Loucy (cell line): ENCODE measurements at regions not wholly inside any gene's neighbourhood (a gene's known extent, or its start where the extent isn't known, plus 50 kb on each side); places are given as distances from the start of the nearest gene placed in this dataset.

Source experiments
- H2AFZ ChIP-seq: fragments of 200-600 bp; sonication (generic); 2 replicates; pipeline ENCODE4 v1.6.0; 2016; ENCODE audit warnings: antibody characterized with exemption, mild to moderate bottlenecking, low read length, moderate library complexity
- H3F3A ChIP-seq: fragments of 200-600 bp; 2 replicates; pipeline ENCODE4 v1.6.0; 2016; ENCODE audit warnings: antibody characterized with exemption, low read depth, mild to moderate bottlenecking
- H3K27me3 ChIP-seq: fragments of 200-600 bp; sonication (generic); 2 replicates; pipeline ENCODE4 v1.6.1; 2014; ENCODE audit warnings: low read length, mild to moderate bottlenecking; ENCODE audit not compliant: insufficient read depth, poor library complexity, severe bottlenecking
- H3K36me3 ChIP-seq: fragments of 200-600 bp; sonication (generic); 2 replicates; pipeline ENCODE4 v1.6.1; 2016; ENCODE audit warnings: low read length; ENCODE audit not compliant: insufficient read depth
- H3K4me1 ChIP-seq: fragments of 200-600 bp; sonication (generic); 2 replicates; pipeline ENCODE4 v1.5.1; 2014; ENCODE audit warnings: low read length, mild to moderate bottlenecking; ENCODE audit not compliant: insufficient read depth, poor library complexity, severe bottlenecking
- H3K4me2 ChIP-seq: fragments of 200-600 bp; sonication (generic); 2 replicates; pipeline ENCODE4 v1.6.0; 2014; ENCODE audit warnings: antibody characterized with exemption, low read length, low read depth, mild to moderate bottlenecking; ENCODE audit not compliant: poor library complexity, severe bottlenecking
- H3K4me3 ChIP-seq: fragments of 200-600 bp; sonication (generic); 2 replicates; pipeline ENCODE4 v1.5.1; 2014; ENCODE audit warnings: low read length, mild to moderate bottlenecking, mixed read lengths; ENCODE audit not compliant: poor library complexity, severe bottlenecking
- H3K79me2 ChIP-seq: fragments of 200-600 bp; sonication (generic); 2 replicates; pipeline ENCODE4 v1.6.1; 2014; ENCODE audit warnings: low read length; ENCODE audit not compliant: insufficient read depth
- H3K9ac ChIP-seq: fragments of 200-600 bp; sonication (generic); 2 replicates; pipeline ENCODE4 v1.6.0; 2014; ENCODE audit warnings: mild to moderate bottlenecking, low read depth, low read length, moderate library complexity; ENCODE audit not compliant: poor library complexity, severe bottlenecking
- H3K9me2 ChIP-seq: fragments of 200-600 bp; sonication (generic); replicated peaks from 2 replicates; pipeline ENCODE4 v1.6.1; 2016; ENCODE audit warnings: low read depth, low read length, mixed read lengths
- H3K9me3 ChIP-seq: fragments of 200-600 bp; sonication (generic); 2 replicates; pipeline ENCODE4 v1.6.1; 2014; ENCODE audit warnings: mild to moderate bottlenecking, antibody characterized with exemption, low read length, low read depth; ENCODE audit not compliant: insufficient read depth
- H4K20me1 ChIP-seq: fragments of 200-600 bp; sonication (generic); 2 replicates; pipeline ENCODE4 v1.6.0; 2014; ENCODE audit warnings: antibody characterized with exemption, low read length, mild to moderate bottlenecking; ENCODE audit not compliant: insufficient read depth, poor library complexity, severe bottlenecking
- EZH2phosphoT487 ChIP-seq: fragments of 200-600 bp; IDR thresholded peaks from 2 replicates; pipeline ENCODE4 v1.6.1; 2018; ENCODE audit warnings: antibody characterized with exemption, mild to moderate bottlenecking, moderate library complexity, borderline replicate concordance
- TF ChIP-seq, protein P1 (sequence below): fragments of 200-600 bp; sonication (generic); conservative IDR thresholded peaks from 2 replicates; pipeline ENCODE4 v1.5.1; 2014; ENCODE audit warnings: mild to moderate bottlenecking, antibody characterized with exemption, low read length

DNA sequence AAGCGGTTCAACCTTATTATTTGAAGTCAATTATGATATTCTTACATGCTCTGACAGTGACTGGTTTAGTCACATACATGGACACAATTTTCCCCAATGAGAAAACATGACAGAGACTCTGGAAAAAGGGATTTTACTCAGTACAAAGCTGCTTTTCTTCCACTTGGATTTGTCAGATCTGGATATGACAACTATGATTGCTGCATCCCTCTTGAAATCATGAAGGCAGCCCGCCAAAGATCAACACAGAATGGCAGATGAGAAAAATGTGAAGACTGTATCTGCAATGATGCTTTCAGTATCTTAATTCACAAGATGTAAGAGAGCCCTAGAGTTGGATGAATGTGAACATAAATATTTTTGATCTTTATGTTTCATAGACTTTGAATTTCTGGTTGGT is 439.6 kb downstream of the CDH8 start:
- Histone ChIP-seq H2AFZ (no peak overlapping the region), H3K9ac (no peak overlapping the region), H4K20me1 (no peaks in the 10 kb centered on the region), H3K4me1 (no peaks in the 10 kb centered on the region), H3K36me3 (no peaks in the 10 kb centered on the region), H3K4me3 (no peak overlapping the region), H3K4me2 (no peak overlapping the region), H3K27me3 (no peaks in the 10 kb centered on the region), H3K9me2 (no peaks in the 10 kb centered on the region), H3F3A (no peaks in the 10 kb centered on the region), H3K9me3 (peaks cover 3% of the 10 kb centered on the region; the same call in 1 of the 2 replicates), H3K79me2 (no peaks in the 10 kb centered on the region)
- no peak for TF ChIP-seq EZH2phosphoT487
- TF ChIP-seq, protein P1, sequence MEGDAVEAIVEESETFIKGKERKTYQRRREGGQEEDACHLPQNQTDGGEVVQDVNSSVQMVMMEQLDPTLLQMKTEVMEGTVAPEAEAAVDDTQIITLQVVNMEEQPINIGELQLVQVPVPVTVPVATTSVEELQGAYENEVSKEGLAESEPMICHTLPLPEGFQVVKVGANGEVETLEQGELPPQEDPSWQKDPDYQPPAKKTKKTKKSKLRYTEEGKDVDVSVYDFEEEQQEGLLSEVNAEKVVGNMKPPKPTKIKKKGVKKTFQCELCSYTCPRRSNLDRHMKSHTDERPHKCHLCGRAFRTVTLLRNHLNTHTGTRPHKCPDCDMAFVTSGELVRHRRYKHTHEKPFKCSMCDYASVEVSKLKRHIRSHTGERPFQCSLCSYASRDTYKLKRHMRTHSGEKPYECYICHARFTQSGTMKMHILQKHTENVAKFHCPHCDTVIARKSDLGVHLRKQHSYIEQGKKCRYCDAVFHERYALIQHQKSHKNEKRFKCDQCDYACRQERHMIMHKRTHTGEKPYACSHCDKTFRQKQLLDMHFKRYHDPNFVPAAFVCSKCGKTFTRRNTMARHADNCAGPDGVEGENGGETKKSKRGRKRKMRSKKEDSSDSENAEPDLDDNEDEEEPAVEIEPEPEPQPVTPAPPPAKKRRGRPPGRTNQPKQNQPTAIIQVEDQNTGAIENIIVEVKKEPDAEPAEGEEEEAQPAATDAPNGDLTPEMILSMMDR = no peak

DNA sequence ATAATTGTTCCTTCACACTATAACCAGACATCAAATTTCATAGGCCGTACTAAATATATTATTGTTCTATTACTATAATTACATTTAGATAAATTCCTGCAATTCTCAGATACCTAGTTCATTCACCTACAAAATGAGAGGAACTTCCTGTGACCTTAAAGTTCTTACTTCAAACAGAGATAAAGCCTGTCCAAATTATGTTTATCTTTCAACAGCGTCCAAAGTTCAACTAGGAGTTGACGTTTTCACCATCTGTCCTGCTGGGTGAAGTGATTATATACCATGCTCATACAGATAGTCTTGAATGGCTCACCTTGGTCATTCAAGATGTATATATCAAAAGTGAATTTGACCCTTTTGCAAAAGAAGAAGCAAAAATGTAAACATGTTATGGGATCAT is 440.6 kb downstream of the CDH8 start:
- Histone ChIP-seq H3K4me3 (no peak overlapping the region), H3K27me3 (no peaks in the 10 kb centered on the region), H2AFZ (no peak overlapping the region), H4K20me1 (no peaks in the 10 kb centered on the region), H3K9me3 (no peaks in the 10 kb centered on the region), H3K79me2 (no peaks in the 10 kb centered on the region), H3F3A (no peaks in the 10 kb centered on the region), H3K4me2 (no peak overlapping the region), H3K9ac (no peak overlapping the region), H3K9me2 (no peaks in the 10 kb centered on the region), H3K36me3 (no peaks in the 10 kb centered on the region), H3K4me1 (no peaks in the 10 kb centered on the region)
- no peak for TF ChIP-seq EZH2phosphoT487
- TF ChIP-seq, protein P1 = no peak

DNA sequence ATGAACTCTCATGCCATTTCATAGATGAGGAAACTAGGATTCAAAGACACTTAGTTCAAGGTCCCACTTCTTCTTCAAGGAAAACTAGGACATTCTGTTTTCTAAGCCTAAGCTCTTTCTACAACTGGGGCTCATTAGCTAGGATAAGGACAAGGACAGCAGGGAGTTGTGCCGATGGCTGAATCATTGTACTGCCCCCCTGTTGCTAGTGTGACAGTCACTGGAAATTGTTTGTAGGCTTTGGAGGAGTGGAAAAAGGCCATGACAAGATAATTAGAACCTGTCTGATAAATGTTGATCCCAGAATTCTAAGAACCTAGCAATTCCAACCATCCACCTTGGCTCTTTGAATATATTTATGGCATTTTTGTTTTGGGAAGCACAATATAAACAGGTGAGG is 445.7 kb downstream of the CDH8 start:
- no peaks in the 10 kb centered on the region for H4K20me1 ChIP-seq
- no peaks in the 10 kb centered on the region for H3K9me3 ChIP-seq
- TF ChIP-seq EZH2phosphoT487 = no peak
- TF ChIP-seq, protein P1 = no peak
- H3K9me2 ChIP-seq = no peaks in the 10 kb centered on the region
- H3K27me3 ChIP-seq = no peaks in the 10 kb centered on the region
- H3F3A ChIP-seq = no peaks in the 10 kb centered on the region
- no peak overlapping the region for H2AFZ ChIP-seq
- no peak overlapping the region for H3K9ac ChIP-seq
- H3K4me1 ChIP-seq = no peaks in the 10 kb centered on the region
- H3K4me2 ChIP-seq = no peak overlapping the region
- no peaks in the 10 kb centered on the region for H3K36me3 ChIP-seq
- H3K4me3 ChIP-seq = no peak overlapping the region
- no peaks in the 10 kb centered on the region for H3K79me2 ChIP-seq
